SK-N-SH (cell line): ENCODE measurements at regions not wholly inside any gene's neighbourhood (a gene's known extent, or its start where the extent isn't known, plus 50 kb on each side); places are given as distances from the start of the nearest gene placed in this dataset.

Experiments
- EP300 ChIP-seq, 2 experiments: IDR thresholded peaks; 2 replicates each; pipeline versions ENCODE4 v1.4.0 to v1.6.1; 2012; ENCODE audit warnings: borderline replicate concordance in 1 of 2, low read depth in 1 of 2, low read length in 1 of 2
- NRF1 ChIP-seq: IDR thresholded peaks from 2 replicates; pipeline ENCODE4 v1.6.1; 2012; ENCODE audit warnings: low read depth, mild to moderate bottlenecking, low read length
- POLR2AphosphoS5 ChIP-seq: IDR thresholded peaks from 2 replicates; pipeline ENCODE4 v1.6.1; 2012; ENCODE audit warnings: low read depth, low read length
- RFX5 ChIP-seq: IDR thresholded peaks from 2 replicates; pipeline ENCODE4 v1.6.1; 2012; ENCODE audit warnings: mild to moderate bottlenecking, improper control_type of control experiment, low read length
- SMC3 ChIP-seq: IDR thresholded peaks from 2 replicates; pipeline ENCODE4 v1.6.1; 2012; ENCODE audit warnings: low read depth, low read length, improper control_type of control experiment
- TF ChIP-seq, protein P1 (sequence below): fragments of 200-600 bp; sonication (generic); IDR thresholded peaks from 2 replicates; pipeline ENCODE4 v1.6.1; 2017; ENCODE audit warnings: antibody characterized with exemption, mild to moderate bottlenecking, moderate library complexity

DNA sequence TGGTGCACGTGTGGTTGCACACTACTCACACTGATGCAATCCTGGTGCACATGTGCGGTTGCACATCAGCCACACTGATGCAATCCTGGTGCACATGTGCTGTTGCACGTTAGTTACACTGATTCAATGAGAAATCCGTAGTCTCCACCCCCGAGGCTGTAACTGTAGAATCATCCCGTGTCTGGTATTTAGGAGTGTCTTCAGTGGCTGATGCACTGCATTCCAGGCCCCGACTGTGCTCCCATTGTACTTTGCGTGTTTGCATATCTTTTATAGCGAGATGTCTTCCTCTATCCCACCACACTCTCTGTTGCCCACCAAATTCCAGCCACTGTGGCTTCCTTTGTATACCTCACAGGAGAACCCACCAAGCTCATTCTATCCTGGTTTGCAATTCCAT is 87.8 kb upstream of the MTHFD1L start:
- TF ChIP-seq, protein P1, sequence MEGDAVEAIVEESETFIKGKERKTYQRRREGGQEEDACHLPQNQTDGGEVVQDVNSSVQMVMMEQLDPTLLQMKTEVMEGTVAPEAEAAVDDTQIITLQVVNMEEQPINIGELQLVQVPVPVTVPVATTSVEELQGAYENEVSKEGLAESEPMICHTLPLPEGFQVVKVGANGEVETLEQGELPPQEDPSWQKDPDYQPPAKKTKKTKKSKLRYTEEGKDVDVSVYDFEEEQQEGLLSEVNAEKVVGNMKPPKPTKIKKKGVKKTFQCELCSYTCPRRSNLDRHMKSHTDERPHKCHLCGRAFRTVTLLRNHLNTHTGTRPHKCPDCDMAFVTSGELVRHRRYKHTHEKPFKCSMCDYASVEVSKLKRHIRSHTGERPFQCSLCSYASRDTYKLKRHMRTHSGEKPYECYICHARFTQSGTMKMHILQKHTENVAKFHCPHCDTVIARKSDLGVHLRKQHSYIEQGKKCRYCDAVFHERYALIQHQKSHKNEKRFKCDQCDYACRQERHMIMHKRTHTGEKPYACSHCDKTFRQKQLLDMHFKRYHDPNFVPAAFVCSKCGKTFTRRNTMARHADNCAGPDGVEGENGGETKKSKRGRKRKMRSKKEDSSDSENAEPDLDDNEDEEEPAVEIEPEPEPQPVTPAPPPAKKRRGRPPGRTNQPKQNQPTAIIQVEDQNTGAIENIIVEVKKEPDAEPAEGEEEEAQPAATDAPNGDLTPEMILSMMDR = no peak
- TF ChIP-seq SMC3 = no peak
- no peak for TF ChIP-seq NRF1
- no peak for TF ChIP-seq POLR2AphosphoS5
- no peak for TF ChIP-seq EP300 (IDR thresholded peaks at IDR 0.05; ENCODE audit: borderline replicate concordance in 1 of 2, low read depth in 1 of 2, low read length in 1 of 2)
- TF ChIP-seq RFX5 = no peak
